Stimulated activated CD8-positive, alpha-beta memory T cell treated with anti-CD3 and anti-CD28 coated beads, Interleukin-12 subunit alpha, Interleukin-12 subunit beta, amount 100 ng/mL, for 4 hours (primary cell): ENCODE measurements at regions not wholly inside any gene's neighbourhood (a gene's known extent, or its start where the extent isn't known, plus 50 kb on each side); places are given as distances from the start of the nearest gene placed in this dataset.

ENCODE experiments used
- DNase-seq: peaks from one replicate; pipeline ENCODE4 v3.0.0-alpha.2; 2020; ENCODE audit warnings: low read depth

- DNase-seq: no peak
Measured at GRCh38 chr1:101290922-101291561, 54.2 kb downstream of the S1PR1 start.

GRCh38 chr1:101291562-101292380 is 55.0 kb downstream of the S1PR1 start:
- DNase-seq: no peak

- no peak for DNase-seq
Measured at GRCh38 chr1:101293461-101294051, 56.7 kb downstream of the S1PR1 start.

- no peak for DNase-seq
Measured at GRCh38 chr1:101295209-101295608, 58.4 kb downstream of the S1PR1 start.

- no peak for DNase-seq
Measured at GRCh38 chr1:101298663-101299062, 61.8 kb downstream of the S1PR1 start.

- DNase-seq: no peak
Measured at GRCh38 chr1:101299141-101299540, 62.3 kb downstream of the S1PR1 start.

GRCh38 chr1:101299710-101300109 is 62.9 kb downstream of the S1PR1 start:
- no peak for DNase-seq

GRCh38 chr1:101300916-101301315 is 64.1 kb downstream of the S1PR1 start:
- DNase-seq: no peak

- DNase-seq: no peak
Measured at GRCh38 chr1:101301446-101302057, 64.7 kb downstream of the S1PR1 start.

GRCh38 chr1:101302831-101303511 is 66.2 kb downstream of the S1PR1 start:
- DNase-seq: no peak

- DNase-seq: no peak
Measured at GRCh38 chr1:101307985-101308689, 71.3 kb downstream of the S1PR1 start.

GRCh38 chr1:101308935-101309333 is 72.1 kb downstream of the S1PR1 start:
- no peak for DNase-seq

GRCh38 chr1:101309334-101310311 is 72.8 kb downstream of the S1PR1 start:
- peak; percentile 46 for DNase-seq

- DNase-seq: no peak
Measured at GRCh38 chr1:101310506-101310905, 73.7 kb downstream of the S1PR1 start.

- DNase-seq: no peak
Measured at GRCh38 chr1:101311146-101311920, 74.5 kb downstream of the S1PR1 start.

GRCh38 chr1:101312147-101312546 is 75.3 kb downstream of the S1PR1 start:
- DNase-seq: no peak

- DNase-seq: no peak
Measured at GRCh38 chr1:101313356-101313755, 76.5 kb downstream of the S1PR1 start.

- DNase-seq: no peak
Measured at GRCh38 chr1:101314244-101314643, 77.4 kb downstream of the S1PR1 start.

GRCh38 chr1:101316256-101316655 is 79.4 kb downstream of the S1PR1 start:
- DNase-seq: no peak

- no peak for DNase-seq
Measured at GRCh38 chr1:101316799-101317198, 80.0 kb downstream of the S1PR1 start.
